ENCODE measurements at regions not wholly inside any gene's neighbourhood (a gene's known extent, or its start where the extent isn't known, plus 50 kb on each side); places are given as distances from the start of the nearest gene placed in this dataset.

DNA sequence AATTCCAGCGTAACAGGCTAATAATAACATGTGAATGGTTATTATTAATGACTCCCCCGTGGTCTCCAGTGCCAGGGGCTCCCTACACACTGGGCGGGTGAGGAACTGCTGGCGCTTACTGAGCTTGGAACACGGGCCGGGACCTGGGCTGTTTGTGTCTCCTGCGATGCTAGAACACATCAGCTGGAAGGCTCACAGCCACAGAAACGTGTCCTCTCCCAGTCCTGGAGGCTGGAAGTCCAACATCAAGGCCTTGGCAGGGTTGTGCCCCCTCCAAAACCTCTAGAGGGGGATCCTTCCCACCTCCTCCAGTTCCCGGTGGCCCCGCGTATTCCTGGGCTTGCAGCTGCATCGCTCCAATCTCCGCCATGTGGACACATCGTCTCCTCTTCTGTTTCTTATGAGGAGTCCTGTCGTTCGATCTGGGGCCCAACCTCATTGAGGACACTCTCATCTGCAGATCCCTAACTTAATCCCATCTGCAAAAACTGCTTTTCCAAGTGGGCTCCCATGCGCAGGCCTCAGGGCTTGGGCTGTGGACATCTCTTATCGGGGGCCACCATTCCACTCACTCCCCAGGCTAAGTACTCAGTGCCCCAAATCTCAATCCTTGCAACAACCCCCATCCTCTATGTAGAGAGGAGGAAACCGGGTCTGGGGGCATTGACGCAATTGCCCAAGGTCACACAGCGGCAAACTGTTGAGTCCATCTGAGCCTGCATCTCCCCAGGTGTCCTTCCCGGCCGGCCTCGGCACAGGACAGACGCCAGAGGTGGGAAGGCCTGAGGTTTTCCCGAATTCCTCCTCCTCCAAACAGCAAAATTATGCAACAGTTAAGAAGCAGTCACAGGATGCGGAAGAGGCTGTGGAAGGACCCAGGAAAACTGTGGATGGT, 193.9 kb downstream of the IRF8 start:
- H3K36me3 ChIP-seq (ENCODE audit: control insufficient read depth in 2 of 2, extremely low read depth in 1 of 2, insufficient read depth in 2 of 2, low read length in 2 of 2), result no peaks in the 10 kb centered on the region
- POLR2A ChIA-PET, result no interaction called here
- FAIRE-seq (no peak), DNase-seq (ENCODE audit: low read depth, low spot score) (no peak)
- no peaks in the 10 kb centered on the region for H3K9me1 ChIP-seq (replicated peaks; ENCODE audit: control insufficient read depth, extremely low read depth, insufficient read depth, low read length)
- H3K9me3 ChIP-seq (replicated peaks; ENCODE audit: control insufficient read depth, insufficient read depth, low read length), result no peaks in the 10 kb centered on the region
- BruUV-seq (replicated peaks), result no TSS peak
- H3K27ac ChIP-seq (ENCODE audit: insufficient read depth, low read depth, low read length), result no peak overlapping the region
- no peak overlapping the region for H3K9ac ChIP-seq (replicated peaks; ENCODE audit: extremely low read depth, insufficient read depth, low read length)
- no peaks in the 10 kb centered on the region for H3K4me1 ChIP-seq (ENCODE audit: control insufficient read depth, extremely low read depth, insufficient read depth, low read length)
- no peak overlapping the region for H2AFZ ChIP-seq (ENCODE audit: low read depth, low read length)
- H3K4me2 ChIP-seq (ENCODE audit: insufficient read depth, low read length), result no peak overlapping the region
- H4K20me1 ChIP-seq (replicated peaks; ENCODE audit: control insufficient read depth, extremely low read depth, insufficient read depth, low read length), result no peaks in the 10 kb centered on the region
- intact Hi-C loops (cut with micrococcal nuclease), result no loop called here
- TF ChIP-seq JUN (IDR thresholded peaks at IDR 0.05; ENCODE audit: borderline replicate concordance, insufficient read depth, insufficient read length, low read depth), result no peak
- no peak for TF ChIP-seq EZH2 (IDR thresholded peaks at IDR 0.05; ENCODE audit: borderline replicate concordance, low read depth, low read length, severe bottlenecking)
- TF ChIP-seq, protein P1, sequence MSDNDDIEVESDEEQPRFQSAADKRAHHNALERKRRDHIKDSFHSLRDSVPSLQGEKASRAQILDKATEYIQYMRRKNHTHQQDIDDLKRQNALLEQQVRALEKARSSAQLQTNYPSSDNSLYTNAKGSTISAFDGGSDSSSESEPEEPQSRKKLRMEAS (IDR thresholded peaks at IDR 0.05; ENCODE audit: insufficient read depth, insufficient read length), result no peak
- TF ChIP-seq, protein P2, sequence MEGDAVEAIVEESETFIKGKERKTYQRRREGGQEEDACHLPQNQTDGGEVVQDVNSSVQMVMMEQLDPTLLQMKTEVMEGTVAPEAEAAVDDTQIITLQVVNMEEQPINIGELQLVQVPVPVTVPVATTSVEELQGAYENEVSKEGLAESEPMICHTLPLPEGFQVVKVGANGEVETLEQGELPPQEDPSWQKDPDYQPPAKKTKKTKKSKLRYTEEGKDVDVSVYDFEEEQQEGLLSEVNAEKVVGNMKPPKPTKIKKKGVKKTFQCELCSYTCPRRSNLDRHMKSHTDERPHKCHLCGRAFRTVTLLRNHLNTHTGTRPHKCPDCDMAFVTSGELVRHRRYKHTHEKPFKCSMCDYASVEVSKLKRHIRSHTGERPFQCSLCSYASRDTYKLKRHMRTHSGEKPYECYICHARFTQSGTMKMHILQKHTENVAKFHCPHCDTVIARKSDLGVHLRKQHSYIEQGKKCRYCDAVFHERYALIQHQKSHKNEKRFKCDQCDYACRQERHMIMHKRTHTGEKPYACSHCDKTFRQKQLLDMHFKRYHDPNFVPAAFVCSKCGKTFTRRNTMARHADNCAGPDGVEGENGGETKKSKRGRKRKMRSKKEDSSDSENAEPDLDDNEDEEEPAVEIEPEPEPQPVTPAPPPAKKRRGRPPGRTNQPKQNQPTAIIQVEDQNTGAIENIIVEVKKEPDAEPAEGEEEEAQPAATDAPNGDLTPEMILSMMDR (IDR thresholded peaks at IDR 0.05; ENCODE audit: extremely low read depth in 1 of 2, insufficient read depth in 1 of 2, low read depth in 1 of 2, low read length in 2 of 2), result no peak
- TF ChIP-seq POLR2A (IDR thresholded peaks at IDR 0.05; ENCODE audit: low read depth, low read length), result no peak
- CTCF ChIA-PET, result interaction anchor here (0.7 kb wide), 1 partner anchor 425 kb away, joined by 3 read pairs; no protein-coding TSS in a partner anchor
- no peaks in the 10 kb centered on the region for H3K27me3 ChIP-seq (ENCODE audit: control insufficient read depth in 2 of 2, insufficient read depth in 2 of 2, low read length in 2 of 2)
- H3K79me2 ChIP-seq (ENCODE audit: control insufficient read depth, insufficient read depth, low read length), result no peaks in the 10 kb centered on the region
- dilution Hi-C loops (cut with MboI; ENCODE audit: extremely low pct_ligation_motif_present, low sequenced_read_pairs), result no loop called here
- no peak overlapping the region for H3K4me3 ChIP-seq (replicated peaks in 1 of 3; ENCODE audit: insufficient read depth in 1 of 3, low read depth in 1 of 3, low read length in 3 of 3)

All from endothelial cell of umbilical vein (primary cell).